Hepatocyte (in vitro differentiated cells): ENCODE measurements at regions not wholly inside any gene's neighbourhood (a gene's known extent, or its start where the extent isn't known, plus 50 kb on each side); places are given as distances from the start of the nearest gene placed in this dataset.

Source experiments
- DNase-seq: peaks from one replicate; pipeline ENCODE4 v3.0.0-alpha.2; 2016; ENCODE audit warnings: low spot score
- H2AFZ ChIP-seq: fragments of 200-600 bp; sonication (generic); 2 replicates; pipeline ENCODE4 v1.6.0; 2016; ENCODE audit warnings: antibody characterized with exemption, mild to moderate bottlenecking
- H3K27ac ChIP-seq: fragments of 200-600 bp; sonication (generic); 2 replicates; pipeline ENCODE4 v1.5.1; 2016; ENCODE audit warnings: mild to moderate bottlenecking
- H3K27me3 ChIP-seq: fragments of 200-600 bp; sonication (generic); 2 replicates; pipeline ENCODE4 v1.6.1; 2016
- H3K36me3 ChIP-seq: fragments of 200-600 bp; sonication (generic); replicated peaks from 2 replicates; pipeline ENCODE4 v1.5.1; 2016; ENCODE audit warnings: low read depth; ENCODE audit not compliant: insufficient read depth
- H3K4me1 ChIP-seq: fragments of 200-600 bp; sonication (generic); 2 replicates; pipeline ENCODE4 v1.5.1; 2016; ENCODE audit warnings: mild to moderate bottlenecking, moderate library complexity; ENCODE audit not compliant: insufficient read depth
- H3K4me2 ChIP-seq: fragments of 200-600 bp; sonication (generic); 2 replicates; pipeline ENCODE4 v1.6.0; 2016
- H3K4me3 ChIP-seq: fragments of 200-600 bp; sonication (generic); 2 replicates; pipeline ENCODE4 v1.5.1; 2016; ENCODE audit warnings: mild to moderate bottlenecking
- H3K79me2 ChIP-seq: fragments of 200-600 bp; sonication (generic); 2 replicates; pipeline ENCODE4 v1.6.0; 2017; ENCODE audit warnings: mild to moderate bottlenecking
- H3K9me2 ChIP-seq: fragments of 200-600 bp; sonication (generic); replicated peaks from 2 replicates; pipeline ENCODE4 v1.6.0; 2017; ENCODE audit warnings: mild to moderate bottlenecking; ENCODE audit not compliant: insufficient read depth
- H3K9me3 ChIP-seq: fragments of 200-600 bp; sonication (generic); 2 replicates; pipeline ENCODE4 v1.5.1; 2016; ENCODE audit warnings: low read depth, mild to moderate bottlenecking
- H4K20me1 ChIP-seq: fragments of 200-600 bp; sonication (generic); 2 replicates; pipeline ENCODE4 v1.6.0; 2016; ENCODE audit warnings: mild to moderate bottlenecking; ENCODE audit not compliant: insufficient read depth, poor library complexity, severe bottlenecking
- EZH2 ChIP-seq: fragments of 200-600 bp; sonication (generic); IDR thresholded peaks from 2 replicates; pipeline ENCODE4 v1.6.1; 2016; ENCODE audit warnings: antibody characterized with exemption, mild to moderate bottlenecking, borderline replicate concordance
- EZH2phosphoT487 ChIP-seq: fragments of 200-600 bp; sonication (generic); IDR thresholded peaks from one replicate; pipeline ENCODE4 v1.6.1; 2018; ENCODE audit warnings: antibody characterized with exemption, mild to moderate bottlenecking, low read depth, moderate library complexity; ENCODE audit not compliant: unreplicated experiment, severe bottlenecking
- WGBS: methylation state at CpG from one replicate; pipeline ENCODE4 v1.1.6; 2016; ENCODE audit warnings: low lambda C conversion rate; ENCODE audit errors: missing lambda C conversion rate; 5-methylcytosine and 5-hydroxymethylcytosine counted together
- TF ChIP-seq, protein P1 (sequence below): fragments of 200-600 bp; sonication (generic); IDR thresholded peaks from 2 replicates; pipeline ENCODE4 v1.5.1; 2016; ENCODE audit warnings: antibody characterized with exemption, mild to moderate bottlenecking; ENCODE audit not compliant: poor library complexity

- Histone ChIP-seq H3K36me3 (no peaks in the 10 kb centered on the region), H3K9me3 (no peaks in the 10 kb centered on the region), H3K27ac (no peak overlapping the region), H3K4me1 (no peaks in the 10 kb centered on the region), H3K4me3 (no peak overlapping the region), H3K4me2 (no peak overlapping the region), H3K27me3 (no peaks in the 10 kb centered on the region), H4K20me1 (no peaks in the 10 kb centered on the region), H3K9me2 (no peaks in the 10 kb centered on the region), H2AFZ (no peak overlapping the region), H3K79me2 (no peaks in the 10 kb centered on the region)
- TF ChIP-seq, protein P1, sequence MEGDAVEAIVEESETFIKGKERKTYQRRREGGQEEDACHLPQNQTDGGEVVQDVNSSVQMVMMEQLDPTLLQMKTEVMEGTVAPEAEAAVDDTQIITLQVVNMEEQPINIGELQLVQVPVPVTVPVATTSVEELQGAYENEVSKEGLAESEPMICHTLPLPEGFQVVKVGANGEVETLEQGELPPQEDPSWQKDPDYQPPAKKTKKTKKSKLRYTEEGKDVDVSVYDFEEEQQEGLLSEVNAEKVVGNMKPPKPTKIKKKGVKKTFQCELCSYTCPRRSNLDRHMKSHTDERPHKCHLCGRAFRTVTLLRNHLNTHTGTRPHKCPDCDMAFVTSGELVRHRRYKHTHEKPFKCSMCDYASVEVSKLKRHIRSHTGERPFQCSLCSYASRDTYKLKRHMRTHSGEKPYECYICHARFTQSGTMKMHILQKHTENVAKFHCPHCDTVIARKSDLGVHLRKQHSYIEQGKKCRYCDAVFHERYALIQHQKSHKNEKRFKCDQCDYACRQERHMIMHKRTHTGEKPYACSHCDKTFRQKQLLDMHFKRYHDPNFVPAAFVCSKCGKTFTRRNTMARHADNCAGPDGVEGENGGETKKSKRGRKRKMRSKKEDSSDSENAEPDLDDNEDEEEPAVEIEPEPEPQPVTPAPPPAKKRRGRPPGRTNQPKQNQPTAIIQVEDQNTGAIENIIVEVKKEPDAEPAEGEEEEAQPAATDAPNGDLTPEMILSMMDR: no peak
- TF ChIP-seq EZH2phosphoT487 (no peak), EZH2 (no peak)
- WGBS: 88% methylated on average over 1 of the region's 1 CpG
- no peak for DNase-seq
Measured at GRCh38 chr3:144873066-144873465, 901.4 kb downstream of the DIPK2A start.

GRCh38 chr3:144875211-144875610, 903.6 kb downstream of the DIPK2A start:
- Histone ChIP-seq H3K79me2 (no peaks in the 10 kb centered on the region), H3K27me3 (no peaks in the 10 kb centered on the region), H3K4me1 (no peaks in the 10 kb centered on the region), H3K9me3 (no peaks in the 10 kb centered on the region), H2AFZ (no peak overlapping the region), H3K36me3 (no peaks in the 10 kb centered on the region), H3K4me3 (no peak overlapping the region), H4K20me1 (no peaks in the 10 kb centered on the region), H3K4me2 (no peak overlapping the region), H3K27ac (no peak overlapping the region), H3K9me2 (no peaks in the 10 kb centered on the region)
- no peak for DNase-seq
- no peak for TF ChIP-seq EZH2
- TF ChIP-seq, protein P1: no peak
- no peak for TF ChIP-seq EZH2phosphoT487

- H3K4me3 ChIP-seq: no peak overlapping the region
- no peaks in the 10 kb centered on the region for H3K27me3 ChIP-seq
- H3K79me2 ChIP-seq: no peaks in the 10 kb centered on the region
- H3K4me2 ChIP-seq: no peak overlapping the region
- no peaks in the 10 kb centered on the region for H3K9me2 ChIP-seq
- TF ChIP-seq EZH2phosphoT487: no peak
- no peak for TF ChIP-seq EZH2
- TF ChIP-seq, protein P1: no peak
- H3K27ac ChIP-seq: no peak overlapping the region
- no peaks in the 10 kb centered on the region for H3K9me3 ChIP-seq
- H4K20me1 ChIP-seq: no peaks in the 10 kb centered on the region
- no peaks in the 10 kb centered on the region for H3K36me3 ChIP-seq
- DNase-seq: no peak
- WGBS: 96% methylated on average over 9 of the region's 9 CpGs
- H2AFZ ChIP-seq: no peak overlapping the region
- H3K4me1 ChIP-seq: no peaks in the 10 kb centered on the region
Measured at GRCh38 chr3:144877356-144877755, 905.7 kb downstream of the DIPK2A start.

GRCh38 chr3:144879701-144880100, 908.1 kb downstream of the DIPK2A start:
- Histone ChIP-seq H3K27ac (no peak overlapping the region), H3K4me3 (no peak overlapping the region), H3K4me2 (no peak overlapping the region), H3K36me3 (no peaks in the 10 kb centered on the region), H3K9me2 (no peaks in the 10 kb centered on the region), H2AFZ (no peak overlapping the region), H3K9me3 (no peaks in the 10 kb centered on the region), H3K4me1 (no peaks in the 10 kb centered on the region), H3K27me3 (no peaks in the 10 kb centered on the region), H4K20me1 (no peaks in the 10 kb centered on the region), H3K79me2 (no peaks in the 10 kb centered on the region)
- 68% methylated on average over 3 of the region's 3 CpGs for WGBS
- TF ChIP-seq EZH2 (no peak), EZH2phosphoT487 (no peak)
- TF ChIP-seq, protein P1: no peak
- no peak for DNase-seq
